DMS53 (cell line): ENCODE measurements at regions not wholly inside any gene's neighbourhood (a gene's known extent, or its start where the extent isn't known, plus 50 kb on each side); places are given as distances from the start of the nearest gene placed in this dataset.

Experiments used
- DNase-seq: peaks from one replicate; lab custom pipeline; 2025; lab: John Stamatoyannopoulos, UW

DNA sequence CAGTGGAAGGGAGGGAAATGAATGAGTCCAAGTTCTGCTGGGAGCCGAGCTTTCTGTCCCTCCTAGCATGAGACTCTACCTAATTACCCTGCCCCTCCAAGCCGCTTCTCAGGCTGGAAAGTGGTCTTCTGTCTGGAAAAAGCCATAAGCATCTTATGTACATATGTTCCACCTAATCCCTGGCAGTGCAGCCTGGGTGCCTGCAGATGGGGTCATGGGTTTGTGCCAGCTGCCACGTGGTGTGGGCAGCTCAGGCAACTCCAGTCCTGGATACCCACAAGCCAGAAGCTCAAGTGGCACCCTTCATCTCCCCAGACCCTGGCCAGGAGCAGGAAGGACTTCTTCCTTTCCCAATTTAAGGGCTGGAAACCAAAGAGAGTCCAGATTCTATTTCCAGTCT is 253.1 kb downstream of the LY86 start:
- peak; percentile 17 for DNase-seq

DNA sequence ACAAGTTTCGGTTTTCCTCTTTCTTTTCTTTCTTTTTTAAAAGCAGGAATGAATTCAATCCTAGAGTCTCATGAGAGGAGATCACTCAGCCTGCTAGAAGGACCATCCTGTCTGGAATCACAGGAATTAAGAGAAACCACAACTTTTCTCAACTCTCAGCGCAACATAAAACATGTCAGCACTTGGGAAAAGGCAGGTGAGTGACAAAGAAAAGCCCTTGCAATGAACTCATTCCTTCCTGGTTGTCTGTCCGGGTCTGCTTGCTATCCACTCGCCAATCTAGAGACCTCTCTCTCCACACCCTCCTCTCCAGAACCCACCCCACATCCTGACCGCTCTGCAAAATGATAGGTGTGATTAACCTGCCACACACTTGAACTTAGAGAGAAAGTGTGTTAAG is 253.8 kb downstream of the LY86 start:
- no peak for DNase-seq

DNA sequence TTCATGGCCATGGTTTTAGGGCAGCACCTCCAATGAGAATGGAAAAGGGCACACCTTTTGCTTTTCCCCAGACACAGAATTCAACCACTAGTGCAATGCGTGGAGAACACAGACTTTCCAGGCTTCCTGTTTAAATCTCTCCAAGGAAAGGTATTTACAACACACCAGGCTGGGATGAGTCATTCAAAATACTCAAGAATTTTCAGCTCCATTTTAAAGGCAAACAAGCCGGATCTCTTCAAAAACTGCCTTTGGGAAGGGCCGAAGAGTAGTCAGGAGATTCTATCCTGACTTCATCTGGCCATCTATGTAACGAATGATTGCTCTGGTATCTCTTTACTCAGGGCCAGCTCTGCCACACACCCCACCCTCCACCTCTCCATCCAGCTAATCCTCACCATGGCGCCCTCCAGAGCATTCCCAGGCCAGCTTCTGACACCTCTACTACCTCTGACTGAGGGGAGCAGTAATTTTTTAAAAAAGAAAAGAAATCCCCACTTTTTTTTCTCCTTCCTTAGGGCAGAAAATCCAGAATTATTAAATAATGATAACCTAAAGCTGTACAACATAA is 254.6 kb downstream of the LY86 start:
- DNase-seq: peak; percentile 68

DNA sequence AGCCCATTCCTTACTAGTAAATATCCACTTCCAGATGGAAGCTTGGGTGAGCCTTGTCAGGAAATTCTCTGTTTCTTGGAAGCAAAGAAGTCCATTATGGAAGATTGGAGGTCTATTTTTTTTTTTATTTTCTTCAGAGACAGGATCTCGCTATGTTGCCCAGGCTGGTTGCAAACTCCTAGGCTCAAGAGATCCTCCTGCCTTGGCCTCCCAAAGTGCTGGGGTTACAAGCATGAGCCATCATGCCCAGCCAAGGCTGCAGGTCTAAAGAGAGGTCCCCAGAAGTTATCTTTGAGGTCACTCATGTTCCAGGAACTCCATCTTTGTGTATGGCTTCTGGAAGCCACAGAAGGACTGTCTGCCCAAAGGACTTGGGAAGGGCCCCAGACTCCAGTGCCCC is 255.3 kb downstream of the LY86 start:
- no peak for DNase-seq

DNA sequence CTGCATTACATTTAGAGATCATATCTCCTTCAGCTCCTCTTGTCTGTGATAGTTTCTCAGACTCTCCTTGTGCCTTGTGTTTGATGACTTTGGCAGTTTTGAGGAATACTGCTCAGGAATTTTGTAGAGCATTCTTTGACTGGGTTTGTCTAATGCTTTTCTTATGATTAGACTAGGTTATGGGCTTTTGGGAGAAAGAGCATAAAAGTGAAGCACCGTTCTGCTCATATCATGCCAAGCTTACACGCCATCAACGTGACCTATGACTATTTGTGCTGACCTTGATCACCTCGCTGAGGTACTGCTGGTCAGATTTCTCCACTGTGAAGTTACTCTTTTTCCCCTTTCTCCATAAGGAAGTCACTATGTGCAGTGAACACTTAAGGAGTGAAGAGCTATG is 256.0 kb downstream of the LY86 start:
- no peak for DNase-seq

DNA sequence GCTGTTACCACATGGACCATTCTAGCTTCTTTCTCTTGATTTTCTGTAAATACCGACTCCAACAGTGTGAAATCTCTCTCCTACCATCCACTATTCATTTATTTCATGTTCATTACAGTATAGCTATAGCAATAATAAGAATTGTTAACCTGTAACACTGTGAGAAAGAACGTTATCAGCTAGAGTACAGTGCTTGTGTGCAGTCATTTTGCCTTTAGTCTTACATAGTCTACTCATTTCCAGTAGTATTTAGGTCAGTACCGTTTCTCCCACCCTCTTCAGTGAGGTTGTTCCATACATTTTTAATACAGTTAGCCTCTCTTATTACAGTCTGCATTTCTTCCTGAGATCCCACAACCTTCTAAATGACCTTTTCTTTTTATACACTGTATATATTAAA is 257.1 kb downstream of the LY86 start:
- no peak for DNase-seq

DNA sequence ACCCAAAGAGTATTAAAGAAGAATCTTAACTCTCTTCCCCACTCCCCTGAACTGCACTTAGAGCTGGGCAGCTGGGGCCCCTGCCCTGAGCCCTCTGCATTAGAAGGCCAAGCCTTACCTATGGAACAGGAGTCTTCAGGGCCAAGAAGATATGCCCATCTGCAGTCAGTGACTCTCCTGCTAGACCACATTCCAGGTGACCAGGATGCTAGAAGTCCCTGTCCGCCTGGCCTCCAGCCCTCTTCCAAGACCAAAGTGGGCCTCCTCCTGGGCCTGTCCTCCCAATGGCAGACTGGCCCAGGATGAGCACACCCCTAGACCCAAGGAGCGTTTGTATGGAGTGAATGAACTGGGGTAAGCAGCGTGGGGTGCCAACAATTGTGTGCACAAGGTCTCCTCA is 259.1 kb downstream of the LY86 start:
- no peak for DNase-seq

DNA sequence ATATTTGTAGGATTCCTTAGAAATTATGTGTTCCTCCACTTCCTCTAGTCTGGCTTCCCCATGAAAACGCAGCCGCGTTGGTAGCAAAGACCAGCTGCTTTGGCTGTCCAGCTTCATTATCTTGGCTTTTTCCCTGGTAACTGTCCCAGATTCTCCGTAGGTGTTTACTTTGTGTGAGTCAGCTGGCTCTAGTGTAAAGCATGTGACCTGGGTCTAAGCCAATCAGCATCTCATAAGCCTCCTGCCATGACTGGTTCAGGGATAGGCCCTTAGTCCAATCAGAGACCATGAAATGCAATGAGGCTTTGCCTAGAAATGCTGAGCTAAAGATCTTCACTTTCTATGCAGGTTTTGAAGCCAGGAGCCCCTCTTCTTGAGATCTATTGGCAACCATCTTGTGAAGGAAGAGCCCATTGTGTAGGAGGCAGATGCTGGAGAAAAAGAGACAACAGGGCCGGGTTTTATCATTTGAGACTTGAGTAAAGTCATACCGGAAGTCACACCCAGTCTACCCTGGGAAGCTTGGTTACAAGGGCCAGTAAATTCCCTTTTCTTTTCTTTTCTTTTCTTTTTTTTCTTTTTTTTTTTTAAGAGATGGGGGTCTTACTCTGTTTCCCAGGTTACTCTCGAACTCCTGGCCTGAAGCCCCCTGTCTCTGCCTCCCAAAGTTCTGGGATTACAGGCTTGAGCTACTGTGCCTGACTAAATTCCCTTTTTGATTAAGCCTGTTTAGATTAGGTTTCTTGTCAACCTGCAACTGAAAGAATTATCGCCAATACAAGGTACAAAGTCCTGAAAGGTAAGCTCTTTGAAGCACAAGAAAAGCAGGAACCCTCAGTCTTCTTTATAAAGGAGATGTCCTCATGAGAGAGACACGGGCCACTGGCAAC is 256.5 kb upstream of the RREB1 start:
- peak; percentile 96 for DNase-seq

DNA sequence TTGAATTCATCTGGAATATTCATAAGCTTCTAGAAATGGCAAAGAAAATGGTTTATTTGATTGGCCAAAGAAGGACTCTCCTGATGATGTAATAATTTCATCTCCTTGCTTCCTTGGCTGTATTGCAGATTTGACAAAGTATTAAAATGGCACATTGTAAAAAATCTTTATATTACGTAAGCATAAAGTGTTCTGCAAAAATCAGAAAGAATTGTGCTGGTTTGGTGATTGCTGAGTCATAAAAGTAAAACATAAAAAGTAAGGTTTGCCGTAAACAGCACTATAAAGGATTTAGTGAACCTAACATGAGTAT is 255.9 kb upstream of the RREB1 start:
- no peak for DNase-seq

DNA sequence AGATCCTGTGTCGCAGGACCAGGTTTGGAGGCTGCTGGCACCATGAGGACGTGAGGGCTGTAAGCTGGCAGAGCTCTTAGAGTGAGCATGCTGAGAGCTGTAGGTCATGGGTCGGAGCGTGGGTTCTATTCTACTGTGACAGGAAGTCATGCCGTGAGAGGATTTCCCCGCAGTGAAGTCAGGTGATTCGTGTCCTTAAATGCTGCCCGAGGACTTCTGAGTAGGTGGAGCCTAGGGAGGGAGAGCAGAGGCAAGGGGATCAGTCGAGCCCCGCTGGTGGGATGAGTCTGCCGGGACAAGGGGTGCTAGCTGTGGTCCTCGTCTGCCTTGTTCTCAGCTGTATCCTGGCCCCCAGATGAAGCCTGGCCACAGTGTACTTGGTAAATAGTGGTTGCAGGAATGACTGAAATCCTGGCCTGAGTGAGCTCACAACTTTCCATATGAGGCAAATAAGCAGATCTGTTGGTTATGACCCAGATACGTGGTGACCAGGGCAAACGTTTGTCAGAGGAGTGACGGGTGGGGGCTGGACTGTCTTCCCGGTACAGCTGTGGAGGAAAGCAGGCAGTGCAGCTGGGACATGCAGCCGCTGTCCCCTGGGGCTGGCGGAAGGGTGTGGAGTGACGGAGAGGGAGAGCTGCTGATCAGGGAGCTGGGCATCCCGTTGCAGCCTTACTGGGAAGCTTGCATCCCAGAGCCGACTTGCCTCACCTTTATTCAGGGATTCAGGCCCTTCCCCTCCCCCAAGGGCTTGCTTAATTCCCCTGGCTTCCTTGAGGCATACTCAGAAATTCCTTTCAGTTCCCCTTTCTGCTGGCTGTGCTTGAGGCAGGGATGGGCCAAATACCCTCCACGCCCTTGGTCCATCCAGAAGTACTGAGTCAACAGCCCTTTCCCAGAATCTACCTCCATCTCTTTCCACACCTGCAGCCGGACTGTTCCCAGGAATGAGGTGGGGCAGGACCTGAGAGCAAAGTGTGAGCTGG is 250.9 kb upstream of the RREB1 start:
- DNase-seq: peak; percentile 84

DNA sequence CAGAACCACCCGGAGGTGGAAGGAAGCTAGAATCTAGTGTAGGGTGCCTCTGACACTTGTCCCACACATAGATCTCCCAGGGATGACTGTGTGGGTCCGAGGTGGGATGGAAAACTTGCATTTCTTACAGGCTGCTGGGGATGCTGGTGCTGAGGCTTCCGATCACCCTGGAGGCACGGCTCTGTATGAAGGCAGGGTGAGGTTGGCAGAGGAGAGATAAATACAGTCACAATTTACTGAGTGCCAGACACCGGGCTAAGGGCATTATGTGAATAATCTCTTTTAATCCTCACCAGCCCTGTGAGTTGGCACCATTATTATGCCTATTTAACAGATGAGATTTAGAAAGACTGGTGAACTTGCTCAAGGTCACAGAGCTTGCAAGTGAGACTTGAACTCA is 250.2 kb upstream of the RREB1 start:
- DNase-seq: no peak

DNA sequence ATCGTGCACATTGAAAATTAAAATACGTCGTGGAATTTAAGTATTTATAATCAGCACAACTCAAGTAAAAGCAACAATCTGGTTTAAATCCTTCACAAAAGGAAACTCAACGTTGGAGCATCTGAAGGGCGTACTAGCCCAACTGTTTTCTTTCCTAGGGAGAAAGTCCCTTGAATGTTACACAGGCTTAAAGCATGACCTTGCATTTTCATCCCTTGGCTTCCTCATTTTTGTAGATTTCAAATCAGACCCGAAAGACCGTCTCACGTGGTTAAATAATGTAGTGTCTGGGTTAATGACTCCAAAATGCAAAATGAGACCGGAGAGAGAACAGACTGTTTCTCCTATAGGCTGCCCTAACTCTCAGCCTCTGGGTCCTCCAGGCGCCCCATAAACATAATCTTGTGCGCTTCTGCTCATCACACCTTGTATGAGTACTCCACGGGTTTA is 249.2 kb upstream of the RREB1 start:
- no peak for DNase-seq

DNA sequence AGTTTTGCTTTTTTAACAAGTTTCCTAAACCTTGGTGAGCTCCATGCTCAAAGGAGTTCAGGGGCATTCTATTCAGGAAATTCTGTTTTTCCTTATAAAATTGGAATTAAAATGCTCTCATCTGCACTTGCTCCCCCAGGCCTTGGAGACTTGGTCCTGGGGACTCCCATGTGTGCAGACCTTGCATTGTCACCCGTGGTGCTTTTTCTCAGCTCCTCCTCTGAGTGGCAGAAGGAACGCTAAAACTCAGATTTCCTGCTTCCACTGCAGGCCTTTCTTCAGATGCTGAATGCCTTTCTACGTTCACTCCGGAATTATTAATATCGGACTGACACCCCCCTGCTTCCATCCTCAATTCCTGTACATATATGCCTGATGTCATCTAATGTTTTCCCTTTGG is 248.7 kb upstream of the RREB1 start:
- DNase-seq: no peak

DNA sequence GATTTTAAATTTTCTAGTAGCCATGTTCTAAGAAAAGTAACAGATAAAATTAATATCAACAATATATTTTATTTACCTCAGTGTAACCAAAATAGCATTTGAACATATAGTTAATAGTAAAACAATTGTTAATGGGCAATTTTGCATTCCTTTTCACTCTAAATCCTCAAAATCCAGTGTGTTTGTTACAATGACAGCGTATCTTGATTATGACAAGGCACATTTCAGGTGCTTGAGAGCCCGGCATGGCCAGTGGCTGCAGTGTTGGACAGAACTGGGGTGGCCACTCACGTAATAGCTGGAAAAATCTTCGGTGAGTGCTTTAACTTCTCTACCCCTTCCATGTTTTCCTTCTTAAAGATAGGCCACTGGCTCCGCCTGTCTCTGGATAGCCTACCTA is 248.0 kb upstream of the RREB1 start:
- DNase-seq: no peak

DNA sequence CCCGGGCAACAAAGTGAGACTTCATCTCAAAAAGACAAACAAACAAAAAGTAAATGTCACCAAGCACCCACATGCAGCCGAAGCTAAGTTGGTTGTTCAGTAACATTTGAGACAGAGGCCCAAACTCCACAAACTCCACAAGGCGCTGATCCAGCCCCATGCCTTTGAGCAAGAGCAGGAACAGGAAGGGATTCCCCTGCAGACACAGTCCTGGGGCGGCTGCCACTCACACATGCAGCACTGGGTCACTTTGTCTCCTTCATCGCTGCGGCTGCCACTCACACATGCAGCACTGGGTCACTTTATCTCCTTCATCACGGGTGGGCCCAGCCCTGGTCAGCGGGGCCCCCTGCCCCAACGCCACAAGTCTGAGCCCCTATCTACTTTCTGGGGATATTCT is 246.9 kb upstream of the RREB1 start:
- DNase-seq: no peak

DNA sequence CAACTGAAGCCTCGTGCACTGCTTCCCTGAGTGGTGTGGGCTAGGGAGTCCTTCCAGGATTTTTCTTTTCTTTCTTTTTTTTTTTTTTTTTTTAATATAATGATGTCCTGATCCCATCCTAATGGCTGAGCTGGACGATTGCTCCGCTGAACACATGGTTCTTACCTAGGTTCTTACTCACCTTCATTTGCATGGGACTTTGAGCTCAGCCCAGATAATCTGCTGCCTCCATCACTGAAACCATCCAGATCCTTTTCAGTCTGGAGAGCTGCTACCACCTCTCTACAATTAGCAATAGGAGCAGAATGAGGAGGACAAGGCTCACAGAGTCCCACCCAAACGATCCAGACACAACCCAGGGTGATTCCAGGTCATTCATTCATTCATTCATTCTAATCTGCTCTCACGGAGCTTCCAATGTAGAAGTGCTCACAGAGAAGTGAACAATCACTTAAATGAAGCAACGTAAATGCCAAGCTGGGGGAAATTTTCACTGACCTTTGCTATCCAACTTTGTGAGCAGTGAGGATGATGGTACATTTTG is 246.3 kb upstream of the RREB1 start:
- DNase-seq: no peak

DNA sequence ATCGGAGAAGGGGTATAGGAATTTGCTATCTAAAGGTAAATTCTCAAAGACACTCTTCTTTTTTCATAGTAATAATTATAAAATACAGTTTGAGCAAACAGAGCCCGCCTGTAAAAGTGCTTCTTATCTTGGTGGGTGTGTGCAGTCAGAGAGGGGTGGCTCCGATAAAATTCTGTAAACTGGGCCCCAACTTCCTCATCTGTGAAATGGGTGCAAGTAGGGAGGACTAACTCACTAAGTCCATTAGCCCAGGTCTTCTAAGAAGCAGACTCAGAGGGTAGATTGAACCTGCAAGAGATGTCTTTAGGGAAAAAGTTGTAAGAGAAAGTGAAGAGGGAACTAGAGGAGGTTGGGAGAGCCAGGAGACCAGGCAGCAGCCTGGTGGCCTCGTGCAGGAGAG is 245.8 kb upstream of the RREB1 start:
- DNase-seq: no peak

DNA sequence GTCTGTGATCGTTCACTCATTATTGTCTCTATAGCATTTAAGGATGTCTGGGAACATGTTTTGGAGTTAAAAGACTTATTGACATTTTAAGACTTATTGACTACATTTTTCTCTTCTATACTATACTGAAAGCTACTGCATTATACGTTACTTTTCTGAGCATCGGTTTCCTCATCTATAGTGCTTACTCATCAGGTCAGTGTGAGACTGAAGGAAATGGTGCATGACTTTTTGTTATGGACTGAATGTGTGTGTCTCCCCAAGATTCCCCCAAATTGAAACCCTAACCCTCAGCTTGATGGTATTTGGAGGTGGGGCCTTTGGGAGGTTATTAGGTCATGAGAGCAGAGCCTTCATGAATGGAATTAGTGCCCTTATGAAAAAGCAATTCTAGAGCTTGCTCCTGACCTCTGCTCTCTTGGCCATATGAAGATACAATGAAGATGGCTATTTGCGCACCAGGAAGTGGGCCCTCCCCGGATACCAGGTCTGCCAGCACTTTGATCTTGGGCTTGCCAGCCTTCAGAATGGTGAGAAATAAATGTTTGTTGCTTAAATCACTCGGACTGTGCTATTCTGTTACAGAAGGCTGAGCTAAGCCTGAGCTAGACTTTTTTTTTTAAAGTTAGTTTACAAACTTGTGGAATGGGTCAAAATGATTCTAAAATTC is 243.7 kb upstream of the RREB1 start:
- DNase-seq: no peak

DNA sequence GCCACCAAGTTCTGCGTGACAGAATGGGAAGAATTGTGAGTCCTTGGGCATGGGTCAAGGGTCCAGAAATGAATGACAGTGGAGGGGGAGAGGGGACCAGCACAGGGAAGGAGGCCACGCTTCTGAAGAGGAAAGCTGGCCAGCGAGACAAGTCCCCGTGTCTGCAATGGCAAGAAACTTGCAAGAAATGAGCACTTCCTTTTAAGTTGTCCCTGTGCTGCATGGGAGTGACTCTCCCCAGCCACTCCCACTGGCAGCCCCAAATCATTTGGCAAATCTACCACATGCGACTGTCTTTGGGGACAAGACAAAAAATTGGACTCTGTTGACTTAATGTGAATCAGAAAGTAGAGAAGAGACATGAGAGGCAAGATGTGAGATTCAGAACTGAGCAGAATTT is 242.2 kb upstream of the RREB1 start:
- DNase-seq: no peak

DNA sequence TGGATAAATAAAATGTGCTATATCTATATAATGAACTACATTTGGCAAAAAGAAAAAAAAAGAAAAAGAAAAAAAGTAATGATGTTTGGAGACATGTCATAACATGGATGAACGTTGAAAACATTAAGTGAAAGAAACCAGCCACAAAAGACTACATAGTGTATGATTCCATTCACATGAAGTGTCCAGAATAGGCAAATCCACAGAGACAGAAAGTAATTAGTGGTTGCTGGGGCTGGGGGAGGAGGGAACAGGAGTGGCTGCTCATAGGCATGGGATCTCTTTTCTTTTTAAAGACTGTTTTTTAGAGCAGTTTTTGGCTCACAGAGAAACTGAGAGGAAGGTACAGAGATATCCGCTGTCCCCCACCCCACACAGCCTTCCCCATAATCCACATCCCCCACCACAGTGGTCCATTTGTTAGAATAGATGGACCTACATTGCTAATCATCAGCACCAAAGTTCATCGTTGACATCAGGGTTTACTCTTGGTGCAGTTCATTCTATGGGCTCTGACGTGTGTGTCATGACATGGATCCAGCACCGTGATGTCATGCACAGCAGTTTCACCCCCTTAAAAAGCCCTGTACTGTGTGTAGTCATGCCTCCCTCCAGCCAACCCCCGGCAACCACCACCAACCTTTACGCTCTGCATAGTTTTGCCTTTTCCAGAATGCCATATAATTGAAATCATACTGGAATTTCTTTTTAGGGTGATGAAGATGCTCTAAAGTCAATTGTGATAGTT is 240.9 kb upstream of the RREB1 start:
- DNase-seq: no peak

DNA sequence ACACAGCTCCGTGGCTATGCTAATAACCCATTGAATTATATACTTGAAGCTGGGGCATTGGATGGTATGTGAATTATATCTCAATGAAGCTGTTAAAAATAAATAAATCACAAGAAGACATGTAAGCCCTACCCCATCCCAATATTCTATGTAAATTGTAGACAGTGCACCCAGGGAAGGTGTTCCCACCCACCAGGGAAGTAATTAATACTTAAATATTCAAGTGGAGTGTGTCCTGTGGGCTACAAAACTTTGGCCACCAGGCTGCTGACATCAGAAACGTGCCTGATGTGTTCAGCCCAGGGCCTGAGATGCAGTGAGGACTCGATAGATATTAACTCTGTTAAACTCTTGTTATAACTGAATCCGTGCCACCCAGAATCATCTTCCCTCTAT is 240.4 kb upstream of the RREB1 start:
- DNase-seq: no peak
